ENCODE measurements at regions not wholly inside any gene's neighbourhood (a gene's known extent, or its start where the extent isn't known, plus 50 kb on each side); places are given as distances from the start of the nearest gene placed in this dataset.

GRCh38 chr16:17757808-17758207 is 287.0 kb upstream of the XYLT1 start:
- no peak for TF ChIP-seq CTCF (IDR thresholded peaks at IDR 0.05)
- TF ChIP-seq POLR2AphosphoS5 (IDR thresholded peaks at IDR 0.05): no peak
- TF ChIP-seq POLR2A (IDR thresholded peaks at IDR 0.05): no peak

Data from breast epithelium (tissue), 3 donors.